OCI-LY7 (cell line): ENCODE measurements at regions not wholly inside any gene's neighbourhood (a gene's known extent, or its start where the extent isn't known, plus 50 kb on each side); places are given as distances from the start of the nearest gene placed in this dataset.

Source experiments
- BruUV-seq: library from RNA; stranded (reverse); fragments of 400-500 nt; replicated peaks from 2 replicates; lab custom pipeline; 2021; lab: Mats Ljungman, UMichigan
- CTCF ChIA-PET: fragments of 300-600 bp; sonication (Branson Sonifier 250); formaldehyde crosslinking; loops from one replicate; lab custom pipeline; 2022; ENCODE audit warnings: antibody characterized with exemption; ENCODE audit not compliant: unreplicated experiment; lab: Charles Lee
- POLR2A ChIA-PET: fragments of 300-600 bp; sonication (Branson Sonifier 250); formaldehyde crosslinking; loops from one replicate; lab custom pipeline; 2022; ENCODE audit warnings: antibody characterized with exemption; lab: Charles Lee
- DNase-seq: peaks from one replicate; pipeline ENCODE4 v3.0.0-alpha.2; 2015; ENCODE audit warnings: low spot score
- H2AFZ ChIP-seq: fragments of 200-600 bp; sonication (generic), shearing (Covaris generic); 2 replicates; pipeline ENCODE4 v1.6.1; 2014; ENCODE audit warnings: mild to moderate bottlenecking, antibody characterized with exemption, low read length, moderate library complexity
- H3K27ac ChIP-seq: fragments of 200-600 bp; sonication (generic); 2 replicates; pipeline ENCODE4 v1.5.1; 2014; ENCODE audit warnings: mixed run types, low read depth, mild to moderate bottlenecking, moderate library complexity, low read length, inconsistent platforms; ENCODE audit not compliant: poor library complexity, severe bottlenecking
- H3K36me3 ChIP-seq: fragments of 200-600 bp; sonication (generic); 2 replicates; pipeline ENCODE4 v1.6.1; 2014; ENCODE audit warnings: mild to moderate bottlenecking, antibody characterized with exemption, low read length, moderate library complexity, mixed read lengths; ENCODE audit not compliant: insufficient read depth
- H3K4me1 ChIP-seq: fragments of 200-600 bp; sonication (generic); 2 replicates; pipeline ENCODE4 v1.5.1; 2014; ENCODE audit warnings: mild to moderate bottlenecking, low read length; ENCODE audit not compliant: insufficient read depth, poor library complexity, severe bottlenecking
- H3K4me2 ChIP-seq: fragments of 200-600 bp; sonication (generic); 2 replicates; pipeline ENCODE4 v1.6.1; 2014; ENCODE audit warnings: mild to moderate bottlenecking, low read length
- H3K4me3 ChIP-seq: fragments of 200-600 bp; sonication (generic); 2 replicates; pipeline ENCODE4 v1.5.1; 2014; ENCODE audit warnings: mild to moderate bottlenecking, low read depth, low read length; ENCODE audit not compliant: poor library complexity, severe bottlenecking
- H3K79me2 ChIP-seq: fragments of 200-600 bp; sonication (generic); 2 replicates; pipeline ENCODE4 v1.6.1; 2016; ENCODE audit warnings: low read depth, mild to moderate bottlenecking, low read length, moderate library complexity, mixed read lengths; ENCODE audit not compliant: insufficient read depth
- H3K9me2 ChIP-seq: fragments of 200-600 bp; sonication (generic); 2 replicates; pipeline ENCODE4 v1.6.1; 2016; ENCODE audit warnings: mild to moderate bottlenecking, low read length, mixed read lengths; ENCODE audit not compliant: insufficient read depth
- H3K9me3 ChIP-seq: fragments of 200-600 bp; sonication (generic); 2 replicates; pipeline ENCODE4 v1.6.1; 2014; ENCODE audit warnings: mild to moderate bottlenecking, mixed run types, low read length, mixed read lengths
- H4K20me1 ChIP-seq: fragments of 200-600 bp; sonication (generic); 2 replicates; pipeline ENCODE4 v1.6.1; 2014; ENCODE audit warnings: mild to moderate bottlenecking, antibody characterized with exemption, low read length, moderate library complexity, mixed read lengths; ENCODE audit not compliant: insufficient read depth
- CTCF ChIP-seq: fragments of 200-600 bp; sonication (generic); conservative IDR thresholded peaks from 2 replicates; pipeline ENCODE4 v1.5.1; 2014; ENCODE audit warnings: mild to moderate bottlenecking, antibody characterized with exemption, low read length, moderate library complexity, mixed read lengths
- EZH2phosphoT487 ChIP-seq: fragments of 200-600 bp; sonication (generic); IDR thresholded peaks from 2 replicates; pipeline ENCODE4 v1.6.1; 2018; ENCODE audit warnings: low read depth, borderline replicate concordance, mild to moderate bottlenecking, mixed run types, antibody characterized with exemption, low read length, moderate library complexity, mixed read lengths
- intact Hi-C: fragments of 100-400 bp; cut with micrococcal nuclease; formaldehyde crosslinking; loops from one replicate; pipeline ENCODE4 v1.10.0; 2022; ENCODE audit not compliant: unreplicated experiment

- H3K27ac ChIP-seq = no peak overlapping the region
- intact Hi-C loops = no loop called here
- no TSS peak for BruUV-seq
- H3K4me1 ChIP-seq = no peaks in the 10 kb centered on the region
- ChIA-PET CTCF (no interaction called here), POLR2A (no interaction called here)
- no peak overlapping the region for H2AFZ ChIP-seq
- TF ChIP-seq CTCF (no peak), EZH2phosphoT487 (no peak)
- H3K79me2 ChIP-seq = no peaks in the 10 kb centered on the region
- H3K9me3 ChIP-seq = no peaks in the 10 kb centered on the region
- H4K20me1 ChIP-seq = no peaks in the 10 kb centered on the region
- no peak overlapping the region for H3K4me3 ChIP-seq
- H3K36me3 ChIP-seq = no peaks in the 10 kb centered on the region
- H3K4me2 ChIP-seq = no peak overlapping the region
- DNase-seq = no peak
- H3K9me2 ChIP-seq = no peaks in the 10 kb centered on the region
Measured at GRCh38 chr3:55128225-55128823, 200.5 kb upstream of the LRTM1 start.

- Histone ChIP-seq H2AFZ (no peak overlapping the region), H3K79me2 (no peaks in the 10 kb centered on the region), H3K9me2 (no peaks in the 10 kb centered on the region), H3K4me1 (no peaks in the 10 kb centered on the region), H3K36me3 (no peaks in the 10 kb centered on the region), H3K9me3 (no peaks in the 10 kb centered on the region), H3K27ac (no peak overlapping the region), H4K20me1 (no peaks in the 10 kb centered on the region), H3K4me2 (no peak overlapping the region), H3K4me3 (no peak overlapping the region)
- TF ChIP-seq EZH2phosphoT487 (no peak), CTCF (no peak)
- intact Hi-C loops = no loop called here
- POLR2A ChIA-PET = no interaction called here
- DNase-seq = no peak
- CTCF ChIA-PET = no interaction called here
- BruUV-seq = no TSS peak
Measured at GRCh38 chr3:55127565-55127964, 199.7 kb upstream of the LRTM1 start.

GRCh38 chr3:55124371-55124770, 196.5 kb upstream of the LRTM1 start:
- H2AFZ ChIP-seq = no peak overlapping the region
- H3K9me3 ChIP-seq = no peaks in the 10 kb centered on the region
- intact Hi-C loops = no loop called here
- no peak for DNase-seq
- no peaks in the 10 kb centered on the region for H3K36me3 ChIP-seq
- no peak overlapping the region for H3K27ac ChIP-seq
- ChIA-PET POLR2A (no interaction called here), CTCF (no interaction called here)
- BruUV-seq = no TSS peak
- H4K20me1 ChIP-seq = no peaks in the 10 kb centered on the region
- no peaks in the 10 kb centered on the region for H3K9me2 ChIP-seq
- H3K4me1 ChIP-seq = no peaks in the 10 kb centered on the region
- H3K79me2 ChIP-seq = no peaks in the 10 kb centered on the region
- H3K4me2 ChIP-seq = no peak overlapping the region
- H3K4me3 ChIP-seq = no peak overlapping the region
- TF ChIP-seq EZH2phosphoT487 = no peak
- TF ChIP-seq CTCF = no peak
